Testis (tissue), 2 donors: ENCODE measurements at regions not wholly inside any gene's neighbourhood (a gene's known extent, or its start where the extent isn't known, plus 50 kb on each side); places are given as distances from the start of the nearest gene placed in this dataset.

ENCODE experiments used
- CTCF ChIP-seq, 3 experiments: fragments of 450-650 bp in 2 of 3; fragments of 200-600 bp in 1 of 3; sonication (generic) in 1 of 3; IDR thresholded peaks; one replicate each; pipeline ENCODE4 v1.5.1; 2016 to 2019; ENCODE audit warnings: antibody characterized with exemption in 3 of 3, mild to moderate bottlenecking in 2 of 3, moderate library complexity in 1 of 3
- POLR2A ChIP-seq: fragments of 450-650 bp; IDR thresholded peaks from one replicate; pipeline ENCODE4 v1.6.1; 2017; ENCODE audit warnings: antibody characterized with exemption, mild to moderate bottlenecking, moderate library complexity

GRCh38 chr22:48926643-48927042 lies 901.0 kb downstream of the BRD1 start:
- TF ChIP-seq CTCF (IDR thresholded peaks at IDR 0.05) = no peak
- TF ChIP-seq POLR2A = no peak
